K562 (cell line): ENCODE measurements at regions not wholly inside any gene's neighbourhood (a gene's known extent, or its start where the extent isn't known, plus 50 kb on each side); places are given as distances from the start of the nearest gene placed in this dataset.

Experiments
- ATAC-seq: fragments of 200-7000 bp; cut with Tn5 transposase; 3 replicates; pipeline ENCODE4 v1.9.1; 2020; ENCODE audit warnings: moderate library complexity
- BruUV-seq: library from RNA; stranded (reverse); fragments of 400-500 nt; replicated peaks from 2 replicates; lab custom pipeline; 2021; lab: Mats Ljungman, UMichigan
- CTCF ChIA-PET: fragments of 300-600 bp; formaldehyde crosslinking; extraction: SDS; loops from one replicate; lab custom pipeline; 2021; ENCODE audit warnings: low intra/inter-chr PET ratio; lab: Yijun Ruan, JAX
- POLR2A ChIA-PET: fragments of 300-600, 350-650 bp; sonication (Branson Sonifier 250); formaldehyde crosslinking; extraction: SDS; loops from one replicate; lab custom pipeline; 2021; ENCODE audit warnings: antibody characterized with exemption, inconsistent platforms; lab: Yijun Ruan, JAX
- DNase-seq, 4 experiments: peaks; one replicate each; pipeline versions ENCODE4 v3.0.0 to v3.0.0-alpha.2; 2011 to 2018; ENCODE audit warnings: low spot score in 3 of 4, mixed read lengths in 3 of 4; ENCODE audit errors: extremely low read depth in 1 of 4
- FAIRE-seq: peaks from 2 replicates; lab custom pipeline; 2011; peaks lifted over from hg19 to GRCh38; lab: Jason Lieb, UNC
- H2AFZ ChIP-seq: 2 replicates; pipeline ENCODE4 v1.6.0; 2011; ENCODE audit warnings: low read depth, low read length, control low read depth, inconsistent platforms
- H3K27ac ChIP-seq: fragments of 200-600 bp; 3 replicates; pipeline ENCODE4 v1.8.0; 2011; ENCODE audit warnings: low read depth, mild to moderate bottlenecking, control low read depth, inconsistent platforms, low read length, moderate library complexity, mixed read lengths; ENCODE audit errors: extremely low read depth
- H3K27me3 ChIP-seq, 2 experiments: fragments of 300-600 bp in 1 of 2; 2 replicates in 1 of 2; 3 replicates in 1 of 2; pipeline versions ENCODE4 v1.6.0 to v1.8.0; 2011; ENCODE audit warnings: inconsistent platforms in 2 of 2, low read length in 2 of 2, mild to moderate bottlenecking in 1 of 2, mixed read lengths in 1 of 2, moderate library complexity in 1 of 2; ENCODE audit not compliant: control insufficient read depth in 2 of 2, insufficient read depth in 2 of 2
- H3K36me3 ChIP-seq: fragments of 300-600 bp; 3 replicates; pipeline ENCODE4 v1.8.0; 2011; ENCODE audit warnings: mild to moderate bottlenecking, low read length, inconsistent platforms; ENCODE audit not compliant: control insufficient read depth, insufficient read depth
- H3K4me1 ChIP-seq, 2 experiments: fragments of 200-600 bp in 1 of 2; replicated peaks in 1 of 2; 2 replicates in 1 of 2; 3 replicates in 1 of 2; pipeline versions ENCODE4 v1.5.1 to v1.8.0; 2011; ENCODE audit warnings: inconsistent platforms in 2 of 2, low read length in 2 of 2, mild to moderate bottlenecking in 1 of 2, mixed read lengths in 1 of 2, moderate library complexity in 1 of 2; ENCODE audit not compliant: control insufficient read depth in 2 of 2, insufficient read depth in 2 of 2
- H3K4me2 ChIP-seq: 2 replicates; pipeline ENCODE4 v1.6.1; 2011; ENCODE audit warnings: low read length, control low read depth, inconsistent platforms, mixed read lengths; ENCODE audit not compliant: insufficient read depth
- H3K4me3 ChIP-seq: fragments of 200-600 bp; sonication (generic), shearing (Covaris generic); 2 replicates; pipeline ENCODE4 v1.5.1; 2016; ENCODE audit warnings: control low read depth, inconsistent platforms
- H3K79me2 ChIP-seq: fragments of 200-600 bp; 3 replicates; pipeline ENCODE4 v1.8.0; 2011; ENCODE audit warnings: low read length, inconsistent platforms; ENCODE audit not compliant: control insufficient read depth, insufficient read depth
- H3K9ac ChIP-seq, 2 experiments: 2 replicates each; pipeline versions ENCODE4 v1.6.0 to v1.6.1; 2011; ENCODE audit warnings: low read depth in 2 of 2, low read length in 2 of 2, control low read depth in 1 of 2, inconsistent platforms in 1 of 2, mild to moderate bottlenecking in 1 of 2, mixed read lengths in 1 of 2; ENCODE audit not compliant: insufficient read depth in 1 of 2
- H3K9me1 ChIP-seq: one replicate; pipeline ENCODE4 v1.6.0; 2011; ENCODE audit warnings: inconsistent platforms, mild to moderate bottlenecking, low read length, moderate library complexity; ENCODE audit not compliant: control insufficient read depth, insufficient read depth
- H3K9me3 ChIP-seq: replicated peaks from 2 replicates; pipeline ENCODE4 v1.5.1; 2011; ENCODE audit warnings: low read depth, low read length, inconsistent platforms; ENCODE audit not compliant: control insufficient read depth, insufficient read depth
- H4K20me1 ChIP-seq: replicated peaks from 2 replicates; pipeline ENCODE4 v1.6.1; 2011; ENCODE audit warnings: low read length, inconsistent platforms, mixed read lengths; ENCODE audit not compliant: control insufficient read depth, insufficient read depth
- BRF1 ChIP-seq: IDR thresholded peaks from 3 replicates; pipeline ENCODE4 v1.6.1; 2011; ENCODE audit warnings: borderline replicate concordance, mild to moderate bottlenecking; ENCODE audit not compliant: insufficient read length; ENCODE audit errors: extremely low read depth
- JUN ChIP-seq, 2 experiments: sonication (generic) in 1 of 2; formaldehyde crosslinking in 1 of 2; IDR thresholded peaks; 2 replicates each; pipeline versions ENCODE4 v1.6.1 to v1.8.0; 2012 to 2022; ENCODE audit warnings: borderline replicate concordance in 2 of 2, mild to moderate bottlenecking in 2 of 2, improper control_type of control experiment in 1 of 2, low read depth in 1 of 2, low read length in 1 of 2, missing genetic modification reagents in 1 of 2
- NEUROD1 ChIP-seq: fragments of 150-350 bp; IDR thresholded peaks from 2 replicates; pipeline ENCODE4 v1.6.1; 2014; ENCODE audit warnings: borderline replicate concordance, low read length, low read depth; ENCODE audit not compliant: partially characterized antibody
- RAD51 ChIP-seq: fragments of 450-650 bp; IDR thresholded peaks from 2 replicates; pipeline ENCODE4 v1.7.1; 2016; ENCODE audit warnings: low read depth, mild to moderate bottlenecking, borderline replicate concordance
- RB1 ChIP-seq: fragments of 450-650 bp; IDR thresholded peaks from 2 replicates; pipeline ENCODE4 v1.6.1; 2017; ENCODE audit warnings: low read depth, mild to moderate bottlenecking
- TAF1 ChIP-seq: IDR thresholded peaks from 2 replicates; pipeline ENCODE4 v1.6.1; 2011; ENCODE audit warnings: mild to moderate bottlenecking, low read length, moderate library complexity; ENCODE audit not compliant: insufficient read depth, control insufficient read depth, severe bottlenecking; ENCODE audit errors: extremely low read depth
- ZFP1 ChIP-seq: fragments of 450-650 bp; formaldehyde crosslinking; IDR thresholded peaks from 2 replicates; pipeline ENCODE4 v1.4.0; 2020; ENCODE audit warnings: mild to moderate bottlenecking, mixed read lengths
- ZNF311 ChIP-seq: fragments of 250-450 bp; sonication (Bioruptor Pico); IDR thresholded peaks from 2 replicates; pipeline ENCODE4 v1.4.0; 2020; ENCODE audit warnings: mild to moderate bottlenecking, moderate library complexity
- ZNF431 ChIP-seq: sonication (generic); formaldehyde crosslinking; IDR thresholded peaks from 2 replicates; pipeline ENCODE4 v1.8.0; 2022; ENCODE audit warnings: mild to moderate bottlenecking, missing genetic modification reagents
- WGBS: fragments of 100-300 bp; shearing (Covaris generic); methylation state at CpG from one replicate; pipeline ENCODE4 v1.1.6; 2016; ENCODE audit warnings: low coverage, mixed read lengths; ENCODE audit not compliant: insufficient coverage; ENCODE audit errors: missing lambda C conversion rate; 5-methylcytosine and 5-hydroxymethylcytosine counted together
- in situ Hi-C: fragments of 300-500 bp; cut with MboI; formaldehyde crosslinking; loops from 4 replicates; pipeline ENCODE4 v1.15.0; 2018; ENCODE audit warnings: inconsistent platforms, mixed read lengths
- intact Hi-C: fragments of 100-400 bp; cut with micrococcal nuclease; formaldehyde crosslinking; loops from 2 replicates; pipeline ENCODE4 v1.14.2; 2022
- TF ChIP-seq, protein P1 (sequence below): fragments of 200-800 bp; sonication (Bioruptor generic); IDR thresholded peaks from 2 replicates; pipeline ENCODE4 v1.6.1; 2017; ENCODE audit warnings: missing genetic modification characterization, missing compliant biosample characterization
- TF ChIP-seq, protein P2 (sequence below): fragments of 250-450 bp; sonication (Bioruptor Pico); IDR thresholded peaks from 2 replicates; pipeline ENCODE4 v1.8.0; 2022; ENCODE audit warnings: moderate library complexity, mild to moderate bottlenecking, inconsistent platforms
- TF ChIP-seq, protein P3 (sequence below): fragments of 250-450 bp; sonication (Bioruptor Pico); IDR thresholded peaks from 2 replicates; pipeline ENCODE4 v1.4.0; 2020

DNA sequence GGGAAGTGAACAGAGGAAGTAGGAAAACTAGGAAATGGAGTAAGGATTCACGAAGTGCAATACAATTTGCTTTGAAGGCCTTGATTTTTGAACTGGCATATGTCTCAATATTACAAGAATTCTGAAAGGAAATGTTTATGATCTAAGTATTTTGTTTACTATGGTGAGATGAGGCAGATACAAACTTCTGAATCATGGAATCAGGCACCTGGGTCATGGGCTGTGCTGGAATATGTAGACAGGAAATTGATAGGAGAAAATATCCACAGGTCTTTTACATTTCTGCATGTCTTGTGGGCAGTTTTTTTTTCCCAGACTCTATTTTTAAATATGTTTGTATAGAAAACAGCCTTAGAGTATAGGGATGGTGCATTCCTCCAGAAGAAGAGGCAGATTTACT is 117.1 kb downstream of the PPP1R3A start (continued):
- TF ChIP-seq, protein P1, sequence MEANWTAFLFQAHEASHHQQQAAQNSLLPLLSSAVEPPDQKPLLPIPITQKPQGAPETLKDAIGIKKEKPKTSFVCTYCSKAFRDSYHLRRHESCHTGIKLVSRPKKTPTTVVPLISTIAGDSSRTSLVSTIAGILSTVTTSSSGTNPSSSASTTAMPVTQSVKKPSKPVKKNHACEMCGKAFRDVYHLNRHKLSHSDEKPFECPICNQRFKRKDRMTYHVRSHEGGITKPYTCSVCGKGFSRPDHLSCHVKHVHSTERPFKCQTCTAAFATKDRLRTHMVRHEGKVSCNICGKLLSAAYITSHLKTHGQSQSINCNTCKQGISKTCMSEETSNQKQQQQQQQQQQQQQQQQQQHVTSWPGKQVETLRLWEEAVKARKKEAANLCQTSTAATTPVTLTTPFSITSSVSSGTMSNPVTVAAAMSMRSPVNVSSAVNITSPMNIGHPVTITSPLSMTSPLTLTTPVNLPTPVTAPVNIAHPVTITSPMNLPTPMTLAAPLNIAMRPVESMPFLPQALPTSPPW = no peak
- TF ChIP-seq, protein P2, sequence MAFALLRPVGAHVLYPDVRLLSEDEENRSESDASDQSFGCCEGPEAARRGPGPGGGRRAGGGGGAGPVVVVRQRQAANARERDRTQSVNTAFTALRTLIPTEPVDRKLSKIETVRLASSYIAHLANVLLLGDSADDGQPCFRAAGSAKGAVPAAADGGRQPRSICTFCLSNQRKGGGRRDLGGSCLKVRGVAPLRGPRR (CRISPR knock-in tag) = no peak
- no peak for TF ChIP-seq ZNF431 (CRISPR knock-in tag)
- TF ChIP-seq RB1 = no peak
- no peak for TF ChIP-seq BRF1
- no peak for TF ChIP-seq ZNF311 (CRISPR knock-in tag)
- TF ChIP-seq ZFP1 = no peak

DNA sequence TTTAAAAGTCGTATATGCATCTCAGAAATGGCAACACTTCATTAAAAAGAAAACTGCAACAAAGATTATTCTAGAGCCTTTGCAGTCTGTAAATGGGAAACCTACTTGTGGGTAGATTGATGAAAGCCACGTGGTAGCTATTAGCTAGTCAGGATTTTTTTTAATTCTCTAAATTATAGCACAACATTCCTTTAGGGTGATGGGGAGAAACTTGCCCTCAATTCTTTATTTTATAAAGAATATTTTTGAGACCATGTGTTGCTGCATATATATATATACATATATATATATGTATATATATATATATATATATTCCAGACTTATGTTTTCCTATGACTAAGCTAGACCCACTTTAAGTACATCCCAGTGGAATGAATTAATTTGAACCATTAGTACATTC is 118.0 kb downstream of the PPP1R3A start:
- Histone ChIP-seq H3K9ac (no peak overlapping the region), H3K36me3 (no peaks in the 10 kb centered on the region), H3K4me1 (no peaks in the 10 kb centered on the region), H3K79me2 (no peaks in the 10 kb centered on the region), H3K4me2 (no peak overlapping the region), H3K4me3 (no peak overlapping the region), H3K9me3 (0 out of 2 replicates have a peak, but pooled peaks cover 1% of the 10 kb centered on the region), H2AFZ (no peak overlapping the region), H3K9me1 (no peaks in the 10 kb centered on the region), H3K27me3 (no peaks in the 10 kb centered on the region), H4K20me1 (no peaks in the 10 kb centered on the region), H3K27ac (no peak overlapping the region)
- 2% methylated on average over 2 of the region's 2 CpGs for WGBS
- intact Hi-C loops = no loop called here
- in situ Hi-C loops = no loop called here
- DNase-seq = no peak
- no peak for FAIRE-seq
- ChIA-PET CTCF (no interaction called here), POLR2A (no interaction called here)
- ATAC-seq = no peak
- TF ChIP-seq NEUROD1 (no peak), RAD51 (no peak), TAF1 (no peak), JUN (IDR thresholded peaks at IDR 0.05; ENCODE audit: borderline replicate concordance, low read depth, low read length) (no peak), JUN (CRISPR knock-in tag; IDR thresholded peaks at IDR 0.05; ENCODE audit: borderline replicate concordance) (no peak)
- TF ChIP-seq, protein P3, sequence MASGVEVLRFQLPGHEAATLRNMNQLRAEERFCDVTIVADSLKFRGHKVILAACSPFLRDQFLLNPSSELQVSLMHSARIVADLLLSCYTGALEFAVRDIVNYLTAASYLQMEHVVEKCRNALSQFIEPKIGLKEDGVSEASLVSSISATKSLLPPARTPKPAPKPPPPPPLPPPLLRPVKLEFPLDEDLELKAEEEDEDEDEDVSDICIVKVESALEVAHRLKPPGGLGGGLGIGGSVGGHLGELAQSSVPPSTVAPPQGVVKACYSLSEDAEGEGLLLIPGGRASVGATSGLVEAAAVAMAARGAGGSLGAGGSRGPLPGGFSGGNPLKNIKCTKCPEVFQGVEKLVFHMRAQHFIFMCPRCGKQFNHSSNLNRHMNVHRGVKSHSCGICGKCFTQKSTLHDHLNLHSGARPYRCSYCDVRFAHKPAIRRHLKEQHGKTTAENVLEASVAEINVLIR (CRISPR knock-in tag) = no peak
- TF ChIP-seq, all 486 proteins: peak for 0
- no TSS peak for BruUV-seq
